MG63 (cell line): ENCODE measurements at regions not wholly inside any gene's neighbourhood (a gene's known extent, or its start where the extent isn't known, plus 50 kb on each side); places are given as distances from the start of the nearest gene placed in this dataset.
"Not testable (repeated sequence)": the region's sequence is repeated elsewhere in the genome, so short reads cannot be mapped to it uniquely, and the experiment has no call there.

Experiments used
- DNase-seq: peaks from one replicate; pipeline ENCODE4 v3.0.0-alpha.2; 2020
- H3K27me3 ChIP-seq: fragments of 250-450 bp; sonication (Bioruptor Pico); 2 replicates; pipeline ENCODE4 v1.5.1; 2020; ENCODE audit warnings: mild to moderate bottlenecking, moderate library complexity
- H3K36me3 ChIP-seq: fragments of 250-450 bp; sonication (Bioruptor Pico); 2 replicates; pipeline ENCODE4 v1.5.1; 2020; ENCODE audit warnings: mild to moderate bottlenecking, moderate library complexity
- H3K4me3 ChIP-seq: fragments of 250-450 bp; sonication (Bioruptor Pico); 2 replicates; pipeline ENCODE4 v1.5.1; 2020; ENCODE audit warnings: mild to moderate bottlenecking, moderate library complexity
- H3K9me3 ChIP-seq: fragments of 250-450 bp; sonication (Bioruptor Pico); 2 replicates; pipeline ENCODE4 v1.5.1; 2020; ENCODE audit warnings: mild to moderate bottlenecking, moderate library complexity

- Histone ChIP-seq H3K9me3 (no peaks in the 10 kb centered on the region), H3K36me3 (no peaks in the 10 kb centered on the region), H3K27me3 (no peaks in the 10 kb centered on the region), H3K4me3 (no peak overlapping the region)
- no peak for DNase-seq
These were observed 479.4 kb upstream of the ZEB2 start for GRCh38 chr2:144999071-144999875.

- Histone ChIP-seq H3K27me3 (no peaks in the 10 kb centered on the region), H3K4me3 (no peak overlapping the region), H3K36me3 (no peaks in the 10 kb centered on the region), H3K9me3 (no peaks in the 10 kb centered on the region)
- no peak for DNase-seq
These were observed 478.5 kb upstream of the ZEB2 start for GRCh38 chr2:144998435-144998834.

GRCh38 chr2:144996225-144996795 lies 476.4 kb upstream of the ZEB2 start:
- H3K9me3 ChIP-seq, result no peaks in the 10 kb centered on the region
- no peak for DNase-seq
- H3K36me3 ChIP-seq, result no peaks in the 10 kb centered on the region

GRCh38 chr2:144995482-144995881 lies 475.6 kb upstream of the ZEB2 start:
- no peak for DNase-seq
- Histone ChIP-seq H3K4me3 (no peak overlapping the region), H3K27me3 (no peaks in the 10 kb centered on the region), H3K36me3 (no peaks in the 10 kb centered on the region), H3K9me3 (no peaks in the 10 kb centered on the region)

More at GRCh38 chr2:144996225-144996795, 476.4 kb upstream of the ZEB2 start:
- Histone ChIP-seq H3K27me3 (no peaks in the 10 kb centered on the region), H3K4me3 (no peak overlapping the region)

GRCh38 chr2:144990661-144991060 lies 470.7 kb upstream of the ZEB2 start:
- Histone ChIP-seq H3K9me3 (no peaks in the 10 kb centered on the region; the same call in 1 of the 2 replicates), H3K4me3 (no peak overlapping the region), H3K36me3 (no peaks in the 10 kb centered on the region), H3K27me3 (no peaks in the 10 kb centered on the region)
- DNase-seq, result no peak

GRCh38 chr2:144989579-144990270 lies 469.8 kb upstream of the ZEB2 start:
- Histone ChIP-seq H3K9me3 (no peaks in the 10 kb centered on the region; the same call in 1 of the 2 replicates), H3K36me3 (no peaks in the 10 kb centered on the region), H3K27me3 (no peaks in the 10 kb centered on the region), H3K4me3 (no peak overlapping the region)
- DNase-seq, result no peak

GRCh38 chr2:144988591-144988990 lies 468.7 kb upstream of the ZEB2 start:
- no peaks in the 10 kb centered on the region; the same call in 1 of the 2 replicates for H3K9me3 ChIP-seq
- DNase-seq, result no peak
- no peaks in the 10 kb centered on the region for H3K27me3 ChIP-seq
- no peaks in the 10 kb centered on the region for H3K36me3 ChIP-seq
- no peak overlapping the region for H3K4me3 ChIP-seq

GRCh38 chr2:144986691-144987090 lies 466.8 kb upstream of the ZEB2 start:
- H3K36me3 ChIP-seq, result no peaks in the 10 kb centered on the region
- no peak for DNase-seq

GRCh38 chr2:144984038-144984437 lies 464.1 kb upstream of the ZEB2 start:
- H3K4me3 ChIP-seq, result no peak overlapping the region
- H3K9me3 ChIP-seq, result no peaks in the 10 kb centered on the region; the same call in 1 of the 2 replicates
- no peak for DNase-seq
- no peaks in the 10 kb centered on the region for H3K27me3 ChIP-seq
- no peaks in the 10 kb centered on the region for H3K36me3 ChIP-seq

More at GRCh38 chr2:144986691-144987090, 466.8 kb upstream of the ZEB2 start:
- no peaks in the 10 kb centered on the region for H3K27me3 ChIP-seq
- H3K4me3 ChIP-seq, result no peak overlapping the region
- H3K9me3 ChIP-seq, result no peaks in the 10 kb centered on the region; the same call in 1 of the 2 replicates

GRCh38 chr2:144983107-144983506 lies 463.2 kb upstream of the ZEB2 start:
- no peaks in the 10 kb centered on the region for H3K36me3 ChIP-seq
- no peaks in the 10 kb centered on the region for H3K27me3 ChIP-seq
- H3K9me3 ChIP-seq, result no peaks in the 10 kb centered on the region; the same call in 1 of the 2 replicates
- DNase-seq, result no peak
- no peak overlapping the region for H3K4me3 ChIP-seq

- Histone ChIP-seq H3K36me3 (no peaks in the 10 kb centered on the region), H3K27me3 (no peaks in the 10 kb centered on the region), H3K9me3 (no peaks in the 10 kb centered on the region; the same call in 1 of the 2 replicates), H3K4me3 (no peak overlapping the region)
- DNase-seq, result no peak
These were observed 462.6 kb upstream of the ZEB2 start for GRCh38 chr2:144982481-144982880.

- no peaks in the 10 kb centered on the region for H3K9me3 ChIP-seq
- DNase-seq, result no peak
- no peaks in the 10 kb centered on the region for H3K27me3 ChIP-seq
- H3K36me3 ChIP-seq, result no peaks in the 10 kb centered on the region
- no peak overlapping the region for H3K4me3 ChIP-seq
These were observed 456.0 kb upstream of the ZEB2 start for GRCh38 chr2:144975881-144976280.

GRCh38 chr2:144972676-144973075 lies 452.8 kb upstream of the ZEB2 start:
- Histone ChIP-seq H3K9me3 (no peaks in the 10 kb centered on the region), H3K4me3 (no peak overlapping the region), H3K36me3 (no peaks in the 10 kb centered on the region), H3K27me3 (no peaks in the 10 kb centered on the region)
- no peak for DNase-seq

GRCh38 chr2:144971786-144972335 lies 451.9 kb upstream of the ZEB2 start:
- Histone ChIP-seq H3K9me3 (no peaks in the 10 kb centered on the region), H3K27me3 (no peaks in the 10 kb centered on the region), H3K36me3 (no peaks in the 10 kb centered on the region), H3K4me3 (no peak overlapping the region)
- no peak for DNase-seq

- H3K36me3 ChIP-seq, DNase-seq, H3K9me3 ChIP-seq, H3K4me3 ChIP-seq, H3K27me3 ChIP-seq: not testable (repeated sequence)
These were observed 450.5 kb upstream of the ZEB2 start for GRCh38 chr2:144970410-144970809.

GRCh38 chr2:144969564-144969963 lies 449.6 kb upstream of the ZEB2 start:
- not testable (repeated sequence) for H3K4me3 ChIP-seq, DNase-seq, H3K36me3 ChIP-seq, H3K9me3 ChIP-seq, H3K27me3 ChIP-seq

GRCh38 chr2:144967961-144968360 lies 448.0 kb upstream of the ZEB2 start:
- Histone ChIP-seq H3K4me3 (no peak overlapping the region), H3K27me3 (no peaks in the 10 kb centered on the region), H3K9me3 (no peaks in the 10 kb centered on the region), H3K36me3 (no peaks in the 10 kb centered on the region)
- no peak for DNase-seq
